Loucy (cell line): ENCODE measurements at regions not wholly inside any gene's neighbourhood (a gene's known extent, or its start where the extent isn't known, plus 50 kb on each side); places are given as distances from the start of the nearest gene placed in this dataset.

Experiments
- H2AFZ ChIP-seq: fragments of 200-600 bp; sonication (generic); 2 replicates; pipeline ENCODE4 v1.6.0; 2016; ENCODE audit warnings: antibody characterized with exemption, mild to moderate bottlenecking, low read length, moderate library complexity
- H3F3A ChIP-seq: fragments of 200-600 bp; 2 replicates; pipeline ENCODE4 v1.6.0; 2016; ENCODE audit warnings: antibody characterized with exemption, low read depth, mild to moderate bottlenecking
- H3K27me3 ChIP-seq: fragments of 200-600 bp; sonication (generic); 2 replicates; pipeline ENCODE4 v1.6.1; 2014; ENCODE audit warnings: low read length, mild to moderate bottlenecking; ENCODE audit not compliant: insufficient read depth, poor library complexity, severe bottlenecking
- H3K36me3 ChIP-seq: fragments of 200-600 bp; sonication (generic); 2 replicates; pipeline ENCODE4 v1.6.1; 2016; ENCODE audit warnings: low read length; ENCODE audit not compliant: insufficient read depth
- H3K4me1 ChIP-seq: fragments of 200-600 bp; sonication (generic); 2 replicates; pipeline ENCODE4 v1.5.1; 2014; ENCODE audit warnings: low read length, mild to moderate bottlenecking; ENCODE audit not compliant: insufficient read depth, poor library complexity, severe bottlenecking
- H3K4me2 ChIP-seq: fragments of 200-600 bp; sonication (generic); 2 replicates; pipeline ENCODE4 v1.6.0; 2014; ENCODE audit warnings: antibody characterized with exemption, low read length, low read depth, mild to moderate bottlenecking; ENCODE audit not compliant: poor library complexity, severe bottlenecking
- H3K4me3 ChIP-seq: fragments of 200-600 bp; sonication (generic); 2 replicates; pipeline ENCODE4 v1.5.1; 2014; ENCODE audit warnings: low read length, mild to moderate bottlenecking, mixed read lengths; ENCODE audit not compliant: poor library complexity, severe bottlenecking
- H3K79me2 ChIP-seq: fragments of 200-600 bp; sonication (generic); 2 replicates; pipeline ENCODE4 v1.6.1; 2014; ENCODE audit warnings: low read length; ENCODE audit not compliant: insufficient read depth
- H3K9ac ChIP-seq: fragments of 200-600 bp; sonication (generic); 2 replicates; pipeline ENCODE4 v1.6.0; 2014; ENCODE audit warnings: mild to moderate bottlenecking, low read depth, low read length, moderate library complexity; ENCODE audit not compliant: poor library complexity, severe bottlenecking
- H3K9me2 ChIP-seq: fragments of 200-600 bp; sonication (generic); replicated peaks from 2 replicates; pipeline ENCODE4 v1.6.1; 2016; ENCODE audit warnings: low read depth, low read length, mixed read lengths
- H3K9me3 ChIP-seq: fragments of 200-600 bp; sonication (generic); 2 replicates; pipeline ENCODE4 v1.6.1; 2014; ENCODE audit warnings: mild to moderate bottlenecking, antibody characterized with exemption, low read length, low read depth; ENCODE audit not compliant: insufficient read depth
- H4K20me1 ChIP-seq: fragments of 200-600 bp; sonication (generic); 2 replicates; pipeline ENCODE4 v1.6.0; 2014; ENCODE audit warnings: antibody characterized with exemption, low read length, mild to moderate bottlenecking; ENCODE audit not compliant: insufficient read depth, poor library complexity, severe bottlenecking
- CTCF ChIP-seq: fragments of 200-600 bp; sonication (generic); conservative IDR thresholded peaks from 2 replicates; pipeline ENCODE4 v1.5.1; 2014; ENCODE audit warnings: mild to moderate bottlenecking, antibody characterized with exemption, low read length
- EZH2phosphoT487 ChIP-seq: fragments of 200-600 bp; IDR thresholded peaks from 2 replicates; pipeline ENCODE4 v1.6.1; 2018; ENCODE audit warnings: antibody characterized with exemption, mild to moderate bottlenecking, moderate library complexity, borderline replicate concordance

GRCh38 chr2:221807706-221808105 lies 235.6 kb upstream of the EPHA4 start:
- Histone ChIP-seq H3K4me3 (no peak overlapping the region), H3K9ac (no peak overlapping the region), H4K20me1 (no peaks in the 10 kb centered on the region), H3K9me3 (peaks cover 3% of the 10 kb centered on the region; the same call in 1 of the 2 replicates), H3K4me1 (no peaks in the 10 kb centered on the region), H3K9me2 (no peaks in the 10 kb centered on the region), H3K36me3 (no peaks in the 10 kb centered on the region), H3F3A (no peaks in the 10 kb centered on the region), H2AFZ (no peak overlapping the region), H3K4me2 (no peak overlapping the region), H3K79me2 (no peaks in the 10 kb centered on the region), H3K27me3 (no peaks in the 10 kb centered on the region)
- TF ChIP-seq EZH2phosphoT487 (no peak), CTCF (no peak)

DNA sequence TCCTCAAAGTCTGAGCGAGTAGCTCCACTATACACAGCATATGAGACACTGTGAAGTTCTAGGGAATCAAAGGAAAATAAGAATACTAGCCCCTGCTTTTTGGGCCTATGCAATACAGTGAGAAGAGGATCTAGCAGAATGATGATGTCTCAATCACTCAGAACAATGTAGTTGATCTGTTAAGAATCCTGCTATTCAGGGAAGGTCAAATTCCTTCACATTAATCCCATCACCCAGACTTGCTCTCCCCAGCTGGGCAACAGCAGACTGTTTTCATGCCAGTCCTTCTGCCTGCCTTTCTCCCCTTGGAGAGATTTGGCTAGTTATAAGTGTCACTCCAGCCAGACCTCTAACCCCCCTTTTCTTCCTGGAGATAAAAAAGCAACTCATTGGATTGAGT lies 230.0 kb upstream of the EPHA4 start:
- Histone ChIP-seq H3F3A (no peaks in the 10 kb centered on the region), H3K9me3 (peaks cover 3% of the 10 kb centered on the region; the same call in 1 of the 2 replicates), H3K9ac (no peak overlapping the region), H3K79me2 (no peaks in the 10 kb centered on the region), H3K4me3 (no peak overlapping the region), H4K20me1 (no peaks in the 10 kb centered on the region), H3K9me2 (no peaks in the 10 kb centered on the region), H2AFZ (no peak overlapping the region), H3K27me3 (no peaks in the 10 kb centered on the region), H3K36me3 (no peaks in the 10 kb centered on the region), H3K4me2 (no peak overlapping the region), H3K4me1 (no peaks in the 10 kb centered on the region)
- TF ChIP-seq EZH2phosphoT487 = no peak
- TF ChIP-seq CTCF = no peak

DNA sequence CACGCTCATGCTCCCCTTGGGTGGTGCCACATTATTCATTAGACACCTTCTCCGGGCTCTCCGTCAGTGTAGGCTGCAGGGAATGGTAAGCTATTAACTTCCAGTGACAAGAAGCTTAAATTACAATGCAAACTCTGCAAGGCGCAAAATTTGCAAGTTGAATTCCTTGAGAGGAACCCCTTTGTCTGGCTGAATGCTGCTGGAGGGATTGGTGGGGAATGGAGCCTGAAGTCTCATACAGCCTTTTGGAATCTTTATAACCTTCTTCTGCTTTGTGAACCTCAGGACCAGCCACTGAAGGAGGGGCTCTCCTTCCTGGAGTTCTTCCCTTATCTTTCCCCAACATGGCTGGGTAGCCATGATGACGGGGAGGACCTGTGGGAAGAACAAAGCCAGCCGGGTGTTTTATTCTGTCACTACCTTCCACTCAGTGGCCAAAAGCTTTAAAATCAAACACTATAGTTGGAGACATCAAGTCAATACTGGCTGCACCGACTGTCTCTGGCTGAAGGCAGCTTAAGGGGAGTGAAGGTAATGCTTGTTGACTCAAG lies 220.9 kb upstream of the EPHA4 start:
- H2AFZ ChIP-seq = no peak overlapping the region
- H3K4me2 ChIP-seq = no peak overlapping the region
- no peaks in the 10 kb centered on the region for H3K9me2 ChIP-seq

More for the DNA sequence above, 220.9 kb upstream of the EPHA4 start:
- no peak for TF ChIP-seq CTCF
- TF ChIP-seq EZH2phosphoT487 = no peak
- Histone ChIP-seq H3K4me3 (no peak overlapping the region), H3K9ac (no peak overlapping the region), H3K79me2 (no peaks in the 10 kb centered on the region), H3K27me3 (no peaks in the 10 kb centered on the region), H3K36me3 (no peaks in the 10 kb centered on the region), H3K9me3 (no peaks in the 10 kb centered on the region), H3F3A (no peaks in the 10 kb centered on the region), H4K20me1 (no peaks in the 10 kb centered on the region), H3K4me1 (no peaks in the 10 kb centered on the region)
